HG03378 (cell line): ENCODE measurements at regions not wholly inside any gene's neighbourhood (a gene's known extent, or its start where the extent isn't known, plus 50 kb on each side); places are given as distances from the start of the nearest gene placed in this dataset.

Experiments
- ATAC-seq: cut with Tn5 transposase; IDR thresholded peaks from one replicate; pipeline ENCODE4 v1.9.1; 2021; ENCODE audit warnings: mild to moderate bottlenecking, moderate library complexity; ENCODE audit not compliant: unreplicated experiment

DNA sequence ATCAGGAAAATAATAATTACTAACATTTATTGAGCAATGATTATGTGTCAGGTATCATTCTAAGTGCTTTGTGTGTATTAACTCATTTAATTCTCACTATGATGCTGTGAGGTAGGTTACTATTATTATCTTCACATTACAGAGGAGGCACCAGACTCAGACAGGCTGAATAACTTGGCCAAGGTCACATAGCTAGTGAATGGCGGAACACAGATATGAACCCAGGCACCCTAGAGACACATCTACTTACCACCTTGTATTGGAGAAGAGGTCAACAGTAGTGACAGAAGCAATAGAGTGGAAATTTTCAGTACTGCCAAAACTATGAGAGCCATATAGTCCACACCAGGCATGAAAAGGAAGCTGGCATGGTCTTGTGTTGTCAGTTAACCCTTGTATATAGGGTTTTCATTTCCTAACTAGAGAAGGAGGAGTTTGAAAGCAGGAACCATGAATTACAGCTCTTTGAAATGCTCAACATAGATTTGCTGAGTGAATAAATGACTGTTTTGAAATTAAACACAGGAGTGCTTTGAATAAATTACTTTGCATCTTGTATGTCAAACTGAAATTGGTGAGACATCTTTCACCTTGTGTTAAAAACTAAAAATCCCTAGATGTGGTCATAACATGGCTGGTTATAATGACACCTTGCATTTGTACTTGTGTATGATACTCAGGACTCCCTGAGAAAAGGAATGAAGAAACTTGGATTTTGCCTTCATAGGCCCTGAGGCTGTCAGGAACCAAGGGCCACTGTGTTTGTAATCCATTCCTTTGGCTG, 71.8 kb downstream of the RTL9 start:
- ATAC-seq: no peak

DNA sequence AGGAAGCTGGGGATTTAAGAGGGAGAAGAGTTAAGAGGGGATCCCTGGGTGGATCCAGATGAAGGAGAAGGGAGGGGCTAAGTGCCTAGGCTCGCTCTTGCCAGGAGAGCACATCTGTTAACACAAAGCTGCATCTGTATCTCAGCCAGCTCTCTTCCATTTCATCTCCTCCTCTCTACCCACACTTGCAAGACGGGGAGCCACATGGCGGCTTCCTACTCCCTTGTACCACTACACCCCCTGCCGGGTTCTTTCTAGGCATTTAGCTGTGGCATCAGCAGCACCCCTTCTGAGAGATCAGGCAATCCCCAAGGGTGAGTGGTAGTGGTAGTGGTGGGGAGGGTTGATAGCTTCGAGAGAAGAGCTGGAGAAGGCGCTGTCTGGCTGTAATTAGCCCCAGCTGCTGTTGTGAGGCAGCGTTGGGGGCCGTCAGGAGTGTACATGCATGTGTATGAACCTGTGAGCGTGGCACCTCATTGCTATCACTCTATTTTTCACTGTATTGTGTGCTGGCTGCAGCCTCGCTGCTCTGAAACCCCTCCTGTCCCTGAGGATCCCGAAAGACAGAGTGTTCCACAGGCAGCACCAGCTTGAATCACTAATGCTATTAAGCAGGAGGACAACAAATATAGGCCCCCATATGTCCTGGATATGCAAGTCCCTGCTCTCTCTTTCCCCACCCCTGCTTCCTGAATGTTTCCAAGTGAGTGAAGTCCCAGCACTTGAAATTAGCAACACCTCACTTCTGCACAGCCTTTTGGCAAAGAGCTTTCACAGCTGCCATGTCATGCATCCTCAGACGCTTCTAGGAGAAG, 73.7 kb downstream of the RTL9 start:
- ATAC-seq: no peak

DNA sequence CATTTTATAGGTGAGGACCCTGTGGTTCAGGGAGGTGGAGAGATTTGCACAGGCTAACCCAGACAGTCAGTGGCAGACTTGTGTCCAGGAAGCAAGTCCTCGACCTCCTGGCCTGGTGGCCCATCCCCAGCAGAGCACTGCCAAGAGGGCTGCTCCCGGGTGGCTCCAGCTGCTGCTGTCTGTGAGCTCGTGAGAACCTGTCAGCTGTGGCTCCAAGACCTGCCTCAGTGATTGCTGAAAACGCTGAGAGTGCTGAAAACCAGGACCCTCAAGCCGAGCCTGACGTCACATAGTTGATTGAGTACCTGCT, 74.2 kb downstream of the RTL9 start:
- no peak for ATAC-seq

DNA sequence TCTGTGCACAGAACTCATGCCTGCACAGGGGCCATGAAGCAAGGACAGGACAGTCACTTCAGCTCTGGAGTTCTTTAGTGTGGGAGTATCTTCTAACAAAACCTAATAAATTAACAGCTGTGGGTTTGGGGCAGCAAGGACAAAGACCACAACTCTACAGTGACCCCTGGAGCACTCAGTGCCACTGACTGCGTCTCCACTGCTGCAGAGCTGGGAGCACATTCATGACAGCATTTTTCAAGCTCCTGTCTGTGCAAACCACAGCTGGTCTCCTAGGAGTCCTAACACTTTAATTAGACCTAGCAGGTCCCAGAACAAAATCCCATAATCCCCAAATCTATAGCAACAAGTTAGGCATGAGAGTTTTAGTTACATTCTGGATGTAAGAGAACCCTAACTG, 76.5 kb downstream of the RTL9 start:
- ATAC-seq: no peak

DNA sequence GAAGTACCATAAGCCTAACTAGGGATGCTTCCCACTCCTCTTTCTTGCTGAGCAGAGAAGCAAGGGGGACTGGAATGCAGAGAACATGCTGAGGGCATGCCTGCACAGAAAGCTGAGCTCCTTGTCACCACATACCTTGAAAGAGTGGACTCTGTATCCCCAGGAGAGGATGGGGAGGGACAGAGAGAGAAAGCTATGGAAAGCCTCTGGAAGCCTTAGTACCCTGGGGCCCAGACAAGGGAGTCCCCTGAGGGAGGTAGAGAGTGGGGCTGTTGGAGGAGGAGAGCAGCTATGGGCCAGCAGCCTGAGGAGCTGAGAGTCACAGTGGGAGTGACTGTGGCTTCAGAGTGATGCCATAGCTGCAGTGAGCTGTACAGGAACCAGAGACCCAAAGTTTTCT, 77.9 kb downstream of the RTL9 start:
- no peak for ATAC-seq

DNA sequence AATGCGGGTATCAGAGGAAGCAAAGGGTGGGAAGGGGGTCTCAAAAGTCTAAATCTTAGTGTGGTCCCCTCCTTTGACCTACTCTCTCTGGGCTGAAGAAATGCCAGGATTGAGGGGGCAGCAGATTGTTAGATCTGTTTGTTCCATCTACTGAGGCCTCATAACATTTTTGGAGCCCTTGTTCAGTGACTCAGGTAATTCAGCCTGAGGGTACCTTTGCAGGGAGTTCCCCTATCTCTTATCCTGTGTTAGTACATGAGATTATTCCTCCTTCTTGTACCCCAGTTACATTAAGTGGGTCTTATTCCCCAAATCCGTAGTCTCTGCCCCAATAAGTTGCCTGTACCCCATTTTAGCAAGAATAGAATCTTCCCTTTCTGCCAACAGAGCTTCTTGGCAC, 79.0 kb downstream of the RTL9 start:
- no peak for ATAC-seq

DNA sequence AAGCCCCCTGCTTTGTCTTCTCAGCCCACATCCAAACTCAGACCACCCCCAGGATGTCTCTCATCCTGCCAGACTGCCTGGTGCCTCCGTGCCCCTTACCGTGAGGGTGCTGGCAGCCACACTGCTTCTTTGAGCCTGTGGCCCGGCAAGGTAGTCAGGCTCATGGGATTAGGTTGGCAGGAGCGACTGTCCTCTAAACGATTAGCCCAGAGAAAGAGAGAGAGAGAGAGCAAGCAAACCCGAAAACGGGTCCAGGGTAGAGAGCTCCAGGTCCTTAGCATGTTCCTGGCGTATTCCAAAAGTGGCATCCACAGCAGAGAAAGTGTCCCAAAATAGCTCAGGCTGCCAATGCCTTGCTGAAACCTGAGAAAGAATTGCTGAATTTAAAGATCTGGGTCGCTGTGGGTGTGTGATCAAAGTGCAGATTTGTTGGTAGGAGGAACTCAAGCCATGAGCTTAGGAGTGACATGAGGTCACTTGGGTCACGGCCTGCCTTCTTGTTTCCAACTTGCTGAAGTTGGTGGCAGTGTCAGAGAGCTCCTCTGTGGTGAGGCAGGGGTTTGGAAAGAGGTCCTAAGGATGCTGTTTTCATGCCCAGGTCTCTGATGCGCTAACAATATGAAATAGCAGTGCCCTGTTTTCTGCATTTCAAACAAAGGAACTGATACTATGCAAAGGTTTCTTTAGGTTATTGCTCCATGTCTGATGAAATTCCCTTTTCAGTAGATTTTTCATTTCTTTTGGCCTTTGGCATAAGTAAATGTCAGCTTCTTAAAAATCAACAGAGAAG, 81.6 kb downstream of the RTL9 start:
- ATAC-seq: no peak

DNA sequence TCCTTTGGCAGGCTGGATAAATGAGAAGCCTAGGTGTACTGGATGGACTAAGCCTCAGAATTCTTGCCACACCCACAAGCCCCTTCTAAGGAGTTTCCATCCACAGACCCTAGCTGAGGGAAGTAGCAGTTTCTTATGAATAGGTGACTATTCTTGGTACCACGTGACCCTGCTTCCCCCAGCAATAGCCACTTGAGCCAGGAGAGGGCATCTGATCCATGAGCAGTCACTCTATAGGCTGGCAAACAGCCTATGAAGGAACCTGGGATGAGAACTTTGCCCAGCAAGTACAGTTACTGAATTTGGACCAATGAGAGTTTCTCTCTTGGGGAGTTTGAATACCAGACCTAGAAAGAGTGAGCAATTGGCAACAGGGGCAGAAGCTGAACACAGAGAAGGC, 84.0 kb downstream of the RTL9 start:
- peak; percentile 78 for ATAC-seq

DNA sequence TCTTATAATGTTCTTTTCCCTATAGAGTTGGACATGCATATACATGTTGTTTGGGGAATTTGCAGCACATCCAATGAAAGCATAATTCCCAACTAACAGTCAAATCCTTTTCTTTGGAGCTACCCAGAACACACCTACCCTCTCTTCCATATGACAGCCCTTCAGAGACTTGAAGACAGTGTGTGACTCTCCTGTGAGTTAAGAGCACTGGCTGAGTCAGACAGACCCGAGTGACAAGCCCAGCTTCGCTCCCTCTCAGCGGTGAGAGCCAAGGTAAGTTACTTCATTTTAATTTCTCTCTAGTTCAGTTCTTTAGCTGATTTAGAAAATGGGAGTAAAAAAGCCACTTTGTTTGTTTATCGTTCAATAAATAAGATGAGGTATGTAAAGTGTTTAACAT, 86.3 kb downstream of the RTL9 start:
- ATAC-seq: no peak

DNA sequence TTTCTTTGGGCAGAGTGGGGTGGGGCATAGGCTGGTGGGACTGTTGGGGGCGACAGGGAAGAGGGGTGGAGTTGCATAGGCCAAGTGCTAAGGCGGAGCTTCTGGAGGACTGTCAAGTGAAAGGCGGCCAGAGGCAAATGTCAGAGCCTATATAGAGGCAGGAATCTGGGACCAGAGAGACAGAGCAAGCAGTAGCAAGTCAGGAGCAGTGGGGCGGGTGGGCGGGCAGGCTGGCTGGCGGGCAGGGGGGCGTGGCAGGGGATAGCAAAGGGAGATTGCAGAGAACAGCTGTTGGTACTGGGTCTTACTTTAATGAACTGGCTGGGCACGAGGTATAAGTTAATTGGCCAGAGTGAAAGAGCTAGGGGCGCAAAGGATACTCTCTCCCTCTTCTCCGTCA, 89.8 kb downstream of the RTL9 start:
- ATAC-seq: no peak

DNA sequence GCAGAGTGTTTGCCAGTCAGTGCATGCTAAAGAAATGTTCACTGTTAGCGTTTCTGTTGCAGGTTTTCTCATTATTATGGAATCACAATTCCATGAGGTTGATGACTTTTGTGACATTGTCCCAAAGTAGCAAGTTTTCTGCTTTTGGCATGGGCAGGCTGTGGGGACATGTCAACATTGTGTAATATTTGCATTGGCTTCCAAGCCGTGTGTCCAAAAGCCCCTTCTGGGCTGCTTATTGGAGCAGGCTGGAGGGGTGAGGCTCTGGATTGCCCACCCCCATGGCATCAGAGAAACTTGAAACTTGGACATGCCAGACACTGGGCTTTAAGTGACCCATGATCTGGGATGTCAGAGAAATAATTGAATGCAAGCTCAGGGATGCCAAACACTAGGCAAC, 90.7 kb downstream of the RTL9 start:
- ATAC-seq: no peak

DNA sequence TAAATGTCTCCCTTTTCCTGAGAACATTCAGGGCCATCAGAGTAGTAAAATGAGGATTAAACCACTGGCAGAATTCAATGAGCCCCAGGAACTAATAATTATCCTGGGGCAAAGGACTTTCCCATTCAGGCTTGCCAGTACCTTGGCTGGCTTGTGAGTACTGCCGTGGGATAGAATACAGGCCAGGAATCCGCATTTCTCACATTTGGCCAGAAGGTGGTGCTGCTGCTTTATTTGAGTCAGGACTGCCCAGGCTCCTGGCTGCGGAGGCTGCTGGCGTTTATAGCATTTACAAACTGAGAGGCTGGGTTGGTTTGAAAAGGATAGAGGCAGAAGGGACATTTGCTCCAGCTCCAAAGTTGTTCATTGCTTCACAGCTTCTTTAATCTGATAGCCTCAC, 91.4 kb downstream of the RTL9 start:
- ATAC-seq: peak; percentile 85

DNA sequence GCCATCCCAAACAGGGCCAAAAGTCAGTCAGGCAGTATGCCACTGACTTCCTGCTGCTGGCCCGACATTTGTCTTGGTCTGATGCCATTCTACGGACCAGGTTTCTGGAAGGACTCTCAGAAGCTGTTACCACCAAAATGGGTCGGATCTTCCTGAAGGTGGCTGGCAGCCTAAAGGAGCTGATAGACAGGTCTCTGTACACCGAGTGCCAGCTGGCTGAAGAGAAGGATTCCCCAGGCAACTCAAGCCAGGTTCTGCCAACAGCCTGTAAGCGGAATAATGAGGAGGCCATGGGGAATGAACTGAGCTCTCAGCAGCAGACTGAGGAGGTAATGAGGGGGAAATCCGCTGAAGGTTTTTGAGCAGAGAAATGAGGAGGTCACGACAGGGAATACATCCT, 95.7 kb downstream of the RTL9 start:
- no peak for ATAC-seq

DNA sequence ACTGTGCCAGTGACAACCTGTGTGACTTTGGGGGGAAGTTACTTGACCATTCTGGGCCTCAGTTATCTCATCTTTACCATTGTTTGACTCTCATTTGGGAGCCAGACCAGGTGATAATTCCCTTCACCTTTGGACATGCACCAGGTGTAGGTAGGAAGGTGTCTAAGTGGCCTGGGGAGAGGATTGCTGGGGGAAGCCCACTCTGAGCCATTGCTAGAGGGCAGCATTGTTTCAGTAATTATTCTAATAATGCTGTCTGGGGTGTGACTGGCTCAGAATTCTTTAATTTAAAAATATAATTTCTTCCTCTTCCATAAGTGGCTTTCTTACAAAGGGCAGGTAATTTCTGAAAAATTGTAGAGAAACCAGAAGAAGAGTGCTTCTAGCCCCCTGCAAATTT, 104.3 kb downstream of the RTL9 start:
- ATAC-seq: no peak

DNA sequence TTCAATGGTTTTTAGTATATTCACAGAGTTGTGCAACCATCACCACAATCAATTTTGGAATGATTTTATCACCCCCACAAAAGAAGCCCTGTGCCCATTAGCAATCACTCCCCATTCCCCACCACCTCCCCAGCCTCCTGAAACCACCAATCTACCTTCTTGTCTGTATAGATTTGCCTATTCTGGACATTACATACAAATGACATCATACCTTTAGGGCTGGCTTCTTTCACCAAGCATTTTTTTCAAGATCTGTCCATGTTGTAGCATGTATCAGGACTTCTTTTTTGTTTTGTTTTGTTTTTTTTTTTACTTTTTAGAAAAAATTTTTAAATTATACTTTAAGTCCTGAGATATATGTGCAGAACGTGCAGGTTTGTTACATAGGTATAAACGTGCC, 108.1 kb downstream of the RTL9 start:
- ATAC-seq: no peak

DNA sequence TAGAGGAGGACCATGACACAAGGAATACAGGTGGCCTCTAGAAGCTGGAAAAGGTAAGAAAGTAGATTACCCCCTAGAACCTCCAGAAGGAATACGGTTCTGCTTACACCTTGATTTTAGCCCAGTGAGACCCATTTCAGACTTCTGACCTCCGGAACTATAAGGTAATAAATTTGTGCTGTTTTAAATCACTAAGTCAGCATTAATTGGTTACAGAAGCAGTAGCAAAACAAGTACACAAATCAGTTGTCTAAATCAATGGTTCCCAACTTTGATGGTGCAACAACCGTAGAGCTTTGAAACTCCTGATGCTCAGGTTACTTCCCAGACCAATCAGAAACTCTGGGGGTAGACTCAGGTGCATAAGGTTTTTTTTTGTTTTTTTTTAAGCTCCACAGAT, 113.6 kb downstream of the RTL9 start:
- ATAC-seq: no peak

DNA sequence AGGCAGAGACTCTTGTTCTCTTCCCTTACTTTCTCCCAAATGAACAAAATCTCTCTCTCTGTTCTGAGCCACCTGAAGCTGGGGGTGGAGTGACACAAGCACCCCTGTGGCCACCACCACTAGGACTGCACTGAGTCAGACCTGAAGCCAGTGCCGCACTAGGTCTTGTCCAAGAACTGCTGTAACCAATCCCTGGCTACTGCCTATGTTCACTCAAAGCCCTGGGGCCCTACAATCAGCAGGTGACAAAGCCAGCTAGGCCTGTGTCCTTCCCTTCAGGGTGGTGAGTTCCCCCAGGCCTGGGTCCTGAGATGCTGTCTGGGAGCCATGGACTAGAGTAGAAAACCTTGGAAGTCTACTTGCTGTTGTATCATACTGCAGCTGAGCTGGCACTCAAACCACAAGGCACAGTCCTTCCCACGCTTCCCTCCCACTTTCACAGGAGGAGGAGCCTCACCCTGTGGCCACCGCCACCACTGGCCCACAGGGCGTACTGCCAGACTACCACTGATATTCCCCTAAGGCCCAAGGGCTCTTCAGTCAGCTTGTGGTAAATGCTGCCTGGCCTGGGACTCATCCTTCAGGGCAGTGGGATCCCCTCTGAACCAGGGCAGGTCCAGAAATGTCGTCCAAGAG, 119.1 kb downstream of the RTL9 start:
- ATAC-seq: no peak

DNA sequence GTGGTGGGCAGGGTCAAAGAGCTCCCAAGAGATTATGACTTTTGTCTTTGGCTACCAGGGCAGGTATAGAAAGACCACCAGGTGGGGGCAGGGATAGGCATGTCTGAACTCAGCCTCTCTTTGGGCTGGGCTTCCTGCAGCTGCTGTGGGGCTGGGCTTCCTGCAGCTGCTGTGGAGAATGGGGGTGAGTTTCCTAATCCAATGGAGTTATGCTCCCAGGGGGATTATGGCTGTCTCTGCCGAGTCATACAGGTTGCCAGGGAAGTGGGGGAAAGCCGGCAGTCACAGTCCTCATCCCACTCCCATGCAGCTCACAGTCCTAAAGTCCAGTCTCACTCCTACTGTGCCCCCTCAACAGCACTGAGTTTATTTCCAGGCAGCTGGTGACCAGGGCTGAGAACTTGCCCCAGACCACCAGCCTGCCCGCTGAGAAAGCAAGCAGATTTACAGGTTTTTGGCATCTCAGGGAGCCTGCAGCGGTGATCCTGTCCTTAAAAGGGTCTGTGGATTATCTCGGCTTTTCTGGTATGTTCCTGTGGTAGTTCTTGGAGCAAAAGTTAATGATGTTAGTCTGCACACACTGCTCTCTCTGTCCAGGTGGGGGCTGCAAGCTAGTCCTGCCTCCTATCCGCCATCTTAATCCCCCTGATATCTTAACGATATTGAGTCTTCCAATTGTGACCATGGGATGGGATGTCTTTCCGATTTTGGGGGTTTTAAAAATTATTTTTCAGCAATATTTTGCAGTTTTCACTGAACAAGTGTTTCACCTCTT, 133.4 kb downstream of the RTL9 start:
- ATAC-seq: no peak

DNA sequence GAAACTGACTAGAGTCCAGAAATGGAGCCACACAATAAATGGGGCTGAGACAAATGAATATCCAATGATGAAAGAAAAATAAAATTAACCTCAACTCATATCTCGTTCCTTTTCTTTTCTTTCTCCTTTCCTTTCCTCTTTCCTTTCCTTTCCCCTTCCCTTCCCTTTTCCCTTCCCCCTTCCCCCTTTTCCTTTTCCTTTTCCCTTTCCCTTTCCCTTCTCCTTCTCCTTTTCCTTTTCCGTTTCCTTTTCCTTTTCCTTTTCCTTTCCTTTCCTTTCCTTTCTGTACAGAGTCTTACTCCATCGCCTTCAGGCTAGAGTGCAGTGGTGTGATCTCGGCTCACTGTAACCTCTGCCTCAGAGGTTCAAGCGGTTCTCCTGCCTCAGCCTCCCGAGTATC, 146.3 kb downstream of the RTL9 start:
- no peak for ATAC-seq

DNA sequence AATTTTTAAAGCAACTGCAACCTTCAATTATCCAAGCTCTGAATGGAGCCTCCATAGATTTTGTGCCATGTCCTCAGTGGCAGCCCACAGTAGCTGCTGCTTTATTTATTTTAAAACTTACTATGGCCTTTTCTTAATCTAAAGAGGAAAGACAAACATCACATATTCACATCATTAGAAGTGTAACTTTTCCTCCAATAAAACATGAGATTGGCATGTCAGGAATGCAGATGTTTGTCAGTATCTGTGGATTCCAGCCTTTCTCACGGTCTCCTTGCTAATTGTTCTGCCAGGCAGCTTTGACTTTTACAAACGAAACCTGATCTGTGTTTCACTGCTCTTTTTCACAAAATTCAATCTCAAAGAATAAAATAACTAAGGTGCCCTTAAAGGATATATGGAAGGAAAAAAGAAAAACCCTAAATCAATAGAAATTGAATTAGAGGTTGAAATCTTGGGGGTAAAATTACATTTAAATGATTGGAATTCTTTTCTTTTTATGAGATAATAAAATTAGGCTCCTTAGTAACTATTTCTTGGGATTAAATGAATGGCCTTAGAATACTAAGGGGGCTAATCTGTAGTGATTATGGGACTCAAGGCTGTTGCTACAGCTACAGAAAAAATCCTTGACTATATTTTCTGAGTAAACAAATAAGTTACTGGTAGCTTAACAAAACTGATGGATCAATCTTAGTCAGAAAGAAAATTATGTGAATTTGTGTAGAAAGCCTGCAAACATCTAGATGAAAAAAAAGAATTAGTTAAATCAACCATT, 151.3 kb downstream of the RTL9 start:
- no peak for ATAC-seq
